ENCODE measurements at regions not wholly inside any gene's neighbourhood (a gene's known extent, or its start where the extent isn't known, plus 50 kb on each side); places are given as distances from the start of the nearest gene placed in this dataset.

DNA sequence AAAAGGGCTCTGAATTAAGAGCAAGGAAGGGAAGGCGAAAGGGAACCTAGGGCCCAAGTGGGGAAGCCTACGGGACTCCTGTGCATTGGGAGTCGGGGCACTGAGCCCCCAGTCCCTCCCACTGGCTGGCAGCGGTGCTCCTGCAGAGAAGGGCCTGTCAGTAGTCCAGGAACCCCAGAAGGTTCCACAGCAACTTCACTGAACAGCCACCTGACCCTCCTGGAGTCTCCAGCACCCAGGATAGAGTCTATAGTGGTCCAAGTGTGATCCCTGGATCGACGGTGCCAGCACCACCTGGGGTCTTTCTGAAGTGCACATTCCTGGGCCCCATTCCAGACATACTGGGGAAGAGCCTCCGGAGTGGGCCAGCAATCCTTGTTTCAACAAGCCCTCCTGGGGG is 100.0 kb upstream of the B3GAT1 start (continued):
- no peak for TF ChIP-seq MITF (IDR thresholded peaks at IDR 0.05)
- no peak for TF ChIP-seq PCBP1 (IDR thresholded peaks at IDR 0.05; ENCODE audit: low read depth, low read length, poor library complexity, severe bottlenecking)
- TF ChIP-seq SAFB (IDR thresholded peaks at IDR 0.05; ENCODE audit: borderline replicate concordance, low read depth, low read length), result no peak
- no peak for TF ChIP-seq ZNF696 (CRISPR knock-in tag; conservative IDR thresholded peaks at IDR 0.05)

GRCh38 chr11:134511255-134511654 is 99.2 kb upstream of the B3GAT1 start:
- no peak overlapping the region for H2AFZ ChIP-seq (ENCODE audit: low read depth, low read length)
- no peak for ATAC-seq
- H3K4me3 ChIP-seq, result no peak overlapping the region
- H3K79me2 ChIP-seq (ENCODE audit: control insufficient read depth, insufficient read depth, low read length), result no peaks in the 10 kb centered on the region
- no peak overlapping the region for H3K9ac ChIP-seq (ENCODE audit: insufficient read depth in 1 of 2, low read depth in 2 of 2, low read length in 2 of 2)
- H3K4me1 ChIP-seq (replicated peaks in 1 of 2; ENCODE audit: control insufficient read depth in 2 of 2, insufficient read depth in 2 of 2, low read length in 2 of 2), result no peaks in the 10 kb centered on the region
- no peaks in the 10 kb centered on the region for H4K20me1 ChIP-seq (replicated peaks; ENCODE audit: control insufficient read depth, insufficient read depth, low read length)
- 0% methylated on average over 2 of the region's 2 CpGs for WGBS (ENCODE audit: insufficient coverage, low coverage, missing lambda C conversion rate)
- no peaks in the 10 kb centered on the region for H3K9me3 ChIP-seq (replicated peaks; ENCODE audit: control insufficient read depth, insufficient read depth, low read depth, low read length)
- no TSS peak for BruUV-seq (replicated peaks)
- intact Hi-C loops (cut with micrococcal nuclease) (no loop called here), in situ Hi-C loops (cut with MboI) (no loop called here)
- H3K4me2 ChIP-seq (ENCODE audit: insufficient read depth, low read length), result no peak overlapping the region
- no peaks in the 10 kb centered on the region for H3K9me1 ChIP-seq (ENCODE audit: control insufficient read depth, insufficient read depth, low read length)
- H3K27me3 ChIP-seq (ENCODE audit: control insufficient read depth in 2 of 2, insufficient read depth in 2 of 2, low read length in 2 of 2), result peaks cover 19 to 82% of the 10 kb centered on the region in 2 experiments; a peak in 4 of 5 replicates
- FAIRE-seq, result no peak
- no peak for DNase-seq (ENCODE audit: extremely low read depth in 1 of 4, low spot score in 3 of 4)
- POLR2A ChIA-PET, result interaction anchor here (1.0 kb wide), 1 partner anchor 52 kb away, joined by 3 read pairs; no protein-coding TSS in a partner anchor
- H3K36me3 ChIP-seq (ENCODE audit: control insufficient read depth, insufficient read depth, low read length), result no peaks in the 10 kb centered on the region
- CTCF ChIA-PET (ENCODE audit: low intra/inter-chr PET ratio), result no interaction called here
- no peak overlapping the region for H3K27ac ChIP-seq (ENCODE audit: extremely low read depth, low read depth, low read length)
- TF ChIP-seq WHSC1 (IDR thresholded peaks at IDR 0.05; ENCODE audit: low read length) (no peak), CTCFL (IDR thresholded peaks at IDR 0.05; ENCODE audit: borderline replicate concordance, insufficient read depth, low read depth, low read length, poor library complexity, severe bottlenecking) (no peak), E2F8 (IDR thresholded peaks at IDR 0.05; ENCODE audit: low read depth, partially characterized antibody) (no peak), MTA2 (IDR thresholded peaks at IDR 0.05; ENCODE audit: low read depth) (no peak), CBX3 (IDR thresholded peaks at IDR 0.05; ENCODE audit: borderline replicate concordance in 1 of 2, low read length in 2 of 2) (no peak), SIRT6 (IDR thresholded peaks at IDR 0.05; ENCODE audit: low read depth, low read length) (no peak), LEF1 (IDR thresholded peaks at IDR 0.05) (no peak), ZNF436 (CRISPR knock-in tag; IDR thresholded peaks at IDR 0.05) (no peak), CHCHD3 (CRISPR knock-in tag; IDR thresholded peaks at IDR 0.05) (no peak), ZNF282 (CRISPR knock-in tag; IDR thresholded peaks at IDR 0.05) (no peak), RHOXF2B (CRISPR knock-in tag; conservative IDR thresholded peaks at IDR 0.05) (no peak), STAT5B (CRISPR knock-in tag; IDR thresholded peaks at IDR 0.05) (no peak)
- TF ChIP-seq, protein P1, sequence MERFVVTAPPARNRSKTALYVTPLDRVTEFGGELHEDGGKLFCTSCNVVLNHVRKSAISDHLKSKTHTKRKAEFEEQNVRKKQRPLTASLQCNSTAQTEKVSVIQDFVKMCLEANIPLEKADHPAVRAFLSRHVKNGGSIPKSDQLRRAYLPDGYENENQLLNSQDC (CRISPR knock-in tag; IDR thresholded peaks at IDR 0.05), result no peak
